Loucy (cell line): ENCODE measurements at regions not wholly inside any gene's neighbourhood (a gene's known extent, or its start where the extent isn't known, plus 50 kb on each side); places are given as distances from the start of the nearest gene placed in this dataset.

Experiments
- H2AFZ ChIP-seq: fragments of 200-600 bp; sonication (generic); 2 replicates; pipeline ENCODE4 v1.6.0; 2016; ENCODE audit warnings: antibody characterized with exemption, mild to moderate bottlenecking, low read length, moderate library complexity
- H3F3A ChIP-seq: fragments of 200-600 bp; 2 replicates; pipeline ENCODE4 v1.6.0; 2016; ENCODE audit warnings: antibody characterized with exemption, low read depth, mild to moderate bottlenecking
- H3K27me3 ChIP-seq: fragments of 200-600 bp; sonication (generic); 2 replicates; pipeline ENCODE4 v1.6.1; 2014; ENCODE audit warnings: low read length, mild to moderate bottlenecking; ENCODE audit not compliant: insufficient read depth, poor library complexity, severe bottlenecking
- H3K36me3 ChIP-seq: fragments of 200-600 bp; sonication (generic); 2 replicates; pipeline ENCODE4 v1.6.1; 2016; ENCODE audit warnings: low read length; ENCODE audit not compliant: insufficient read depth
- H3K4me1 ChIP-seq: fragments of 200-600 bp; sonication (generic); 2 replicates; pipeline ENCODE4 v1.5.1; 2014; ENCODE audit warnings: low read length, mild to moderate bottlenecking; ENCODE audit not compliant: insufficient read depth, poor library complexity, severe bottlenecking
- H3K4me2 ChIP-seq: fragments of 200-600 bp; sonication (generic); 2 replicates; pipeline ENCODE4 v1.6.0; 2014; ENCODE audit warnings: antibody characterized with exemption, low read length, low read depth, mild to moderate bottlenecking; ENCODE audit not compliant: poor library complexity, severe bottlenecking
- H3K4me3 ChIP-seq: fragments of 200-600 bp; sonication (generic); 2 replicates; pipeline ENCODE4 v1.5.1; 2014; ENCODE audit warnings: low read length, mild to moderate bottlenecking, mixed read lengths; ENCODE audit not compliant: poor library complexity, severe bottlenecking
- H3K79me2 ChIP-seq: fragments of 200-600 bp; sonication (generic); 2 replicates; pipeline ENCODE4 v1.6.1; 2014; ENCODE audit warnings: low read length; ENCODE audit not compliant: insufficient read depth
- H3K9ac ChIP-seq: fragments of 200-600 bp; sonication (generic); 2 replicates; pipeline ENCODE4 v1.6.0; 2014; ENCODE audit warnings: mild to moderate bottlenecking, low read depth, low read length, moderate library complexity; ENCODE audit not compliant: poor library complexity, severe bottlenecking
- H3K9me2 ChIP-seq: fragments of 200-600 bp; sonication (generic); replicated peaks from 2 replicates; pipeline ENCODE4 v1.6.1; 2016; ENCODE audit warnings: low read depth, low read length, mixed read lengths
- H3K9me3 ChIP-seq: fragments of 200-600 bp; sonication (generic); 2 replicates; pipeline ENCODE4 v1.6.1; 2014; ENCODE audit warnings: mild to moderate bottlenecking, antibody characterized with exemption, low read length, low read depth; ENCODE audit not compliant: insufficient read depth
- H4K20me1 ChIP-seq: fragments of 200-600 bp; sonication (generic); 2 replicates; pipeline ENCODE4 v1.6.0; 2014; ENCODE audit warnings: antibody characterized with exemption, low read length, mild to moderate bottlenecking; ENCODE audit not compliant: insufficient read depth, poor library complexity, severe bottlenecking
- EZH2phosphoT487 ChIP-seq: fragments of 200-600 bp; IDR thresholded peaks from 2 replicates; pipeline ENCODE4 v1.6.1; 2018; ENCODE audit warnings: antibody characterized with exemption, mild to moderate bottlenecking, moderate library complexity, borderline replicate concordance
- TF ChIP-seq, protein P1 (sequence below): fragments of 200-600 bp; sonication (generic); conservative IDR thresholded peaks from 2 replicates; pipeline ENCODE4 v1.5.1; 2014; ENCODE audit warnings: mild to moderate bottlenecking, antibody characterized with exemption, low read length

- Histone ChIP-seq H3K4me1 (peaks cover 9% of the 10 kb centered on the region), H3K79me2 (no peaks in the 10 kb centered on the region), H3K4me2 (no peak overlapping the region), H3F3A (no peaks in the 10 kb centered on the region), H3K9ac (no peak overlapping the region), H3K9me3 (no peaks in the 10 kb centered on the region), H3K36me3 (no peaks in the 10 kb centered on the region), H3K4me3 (no peak overlapping the region), H3K9me2 (no peaks in the 10 kb centered on the region), H4K20me1 (no peaks in the 10 kb centered on the region), H3K27me3 (no peaks in the 10 kb centered on the region), H2AFZ (no peak overlapping the region)
- no peak for TF ChIP-seq EZH2phosphoT487
- TF ChIP-seq, protein P1, sequence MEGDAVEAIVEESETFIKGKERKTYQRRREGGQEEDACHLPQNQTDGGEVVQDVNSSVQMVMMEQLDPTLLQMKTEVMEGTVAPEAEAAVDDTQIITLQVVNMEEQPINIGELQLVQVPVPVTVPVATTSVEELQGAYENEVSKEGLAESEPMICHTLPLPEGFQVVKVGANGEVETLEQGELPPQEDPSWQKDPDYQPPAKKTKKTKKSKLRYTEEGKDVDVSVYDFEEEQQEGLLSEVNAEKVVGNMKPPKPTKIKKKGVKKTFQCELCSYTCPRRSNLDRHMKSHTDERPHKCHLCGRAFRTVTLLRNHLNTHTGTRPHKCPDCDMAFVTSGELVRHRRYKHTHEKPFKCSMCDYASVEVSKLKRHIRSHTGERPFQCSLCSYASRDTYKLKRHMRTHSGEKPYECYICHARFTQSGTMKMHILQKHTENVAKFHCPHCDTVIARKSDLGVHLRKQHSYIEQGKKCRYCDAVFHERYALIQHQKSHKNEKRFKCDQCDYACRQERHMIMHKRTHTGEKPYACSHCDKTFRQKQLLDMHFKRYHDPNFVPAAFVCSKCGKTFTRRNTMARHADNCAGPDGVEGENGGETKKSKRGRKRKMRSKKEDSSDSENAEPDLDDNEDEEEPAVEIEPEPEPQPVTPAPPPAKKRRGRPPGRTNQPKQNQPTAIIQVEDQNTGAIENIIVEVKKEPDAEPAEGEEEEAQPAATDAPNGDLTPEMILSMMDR = no peak
These were observed 153.2 kb downstream of the GLUL start for GRCh38 chr1:182238421-182238820.

DNA sequence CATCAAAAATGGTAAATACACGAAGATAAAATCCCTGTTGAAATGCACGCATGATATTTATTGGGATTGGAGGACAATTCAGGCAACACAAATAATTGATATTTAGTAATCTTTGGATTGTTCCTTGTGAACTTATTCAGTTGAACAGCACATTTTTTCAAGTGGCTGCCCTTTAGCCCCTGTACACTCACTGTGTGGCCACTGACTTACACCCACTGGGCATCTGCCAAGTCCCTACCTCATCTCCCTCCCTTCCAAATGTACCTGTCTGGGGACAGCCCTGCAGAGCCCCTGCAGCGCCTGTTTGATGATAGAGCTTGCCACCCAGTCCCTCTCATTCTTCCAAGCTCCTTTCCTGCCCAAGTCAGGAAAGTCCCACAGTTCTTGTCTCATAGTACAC is 154.3 kb downstream of the GLUL start:
- Histone ChIP-seq H3K9me3 (no peaks in the 10 kb centered on the region), H3K9me2 (no peaks in the 10 kb centered on the region), H3K79me2 (no peaks in the 10 kb centered on the region), H2AFZ (no peak overlapping the region), H4K20me1 (no peaks in the 10 kb centered on the region), H3F3A (no peaks in the 10 kb centered on the region), H3K27me3 (no peaks in the 10 kb centered on the region), H3K4me3 (no peak overlapping the region), H3K9ac (no peak overlapping the region), H3K4me2 (no peak overlapping the region), H3K4me1 (peaks cover 9% of the 10 kb centered on the region), H3K36me3 (no peaks in the 10 kb centered on the region)
- no peak for TF ChIP-seq EZH2phosphoT487
- TF ChIP-seq, protein P1 = no peak

GRCh38 chr1:182236651-182237077 is 154.9 kb downstream of the GLUL start:
- Histone ChIP-seq H3K27me3 (no peaks in the 10 kb centered on the region), H3K9me3 (no peaks in the 10 kb centered on the region), H3F3A (no peaks in the 10 kb centered on the region), H4K20me1 (no peaks in the 10 kb centered on the region), H2AFZ (no peak overlapping the region), H3K79me2 (no peaks in the 10 kb centered on the region), H3K9me2 (no peaks in the 10 kb centered on the region), H3K9ac (no peak overlapping the region), H3K4me2 (no peak overlapping the region), H3K4me1 (peaks cover 9% of the 10 kb centered on the region), H3K4me3 (no peak overlapping the region), H3K36me3 (no peaks in the 10 kb centered on the region)
- TF ChIP-seq, protein P1 = no peak
- TF ChIP-seq EZH2phosphoT487 = no peak
